ENCODE measurements at regions not wholly inside any gene's neighbourhood (a gene's known extent, or its start where the extent isn't known, plus 50 kb on each side); places are given as distances from the start of the nearest gene placed in this dataset.

- DNase-seq (ENCODE audit: extremely low read depth in 1 of 11, low read depth in 9 of 11, low spot score in 4 of 11): no peak
These were observed 50.1 kb upstream of the HIF1A start for GRCh38 chr14:61645247-61645646.
